Fibroblast of skin of right biceps (primary cell): ENCODE measurements at regions not wholly inside any gene's neighbourhood (a gene's known extent, or its start where the extent isn't known, plus 50 kb on each side); places are given as distances from the start of the nearest gene placed in this dataset.
A peak's percentile ranks its signal among the peaks of the same experiment; 100 is the strongest.

Experiments used
- DNase-seq: peaks from one replicate; pipeline ENCODE4 v3.0.0-alpha.2; 2013

DNA sequence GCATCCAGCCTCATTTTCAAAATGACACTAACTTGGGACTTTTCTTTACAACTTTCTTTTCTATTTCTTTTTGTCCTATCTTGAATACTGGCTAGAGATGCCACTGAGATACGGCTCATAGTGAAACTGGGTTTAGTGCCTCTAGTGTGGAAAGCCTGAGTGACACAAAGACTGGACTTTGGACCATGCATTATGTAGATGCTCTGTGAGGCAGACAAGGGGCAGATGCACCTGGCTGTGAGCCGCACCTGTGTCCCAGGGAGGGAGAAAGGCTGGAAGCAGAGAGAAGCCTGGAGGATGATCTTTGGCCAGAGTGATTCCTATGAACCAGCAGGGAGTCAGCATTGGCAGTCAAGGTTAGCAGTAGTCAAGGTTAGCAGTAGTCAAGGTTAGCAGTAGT lies 852.3 kb upstream of the TMEM132C start:
- no peak for DNase-seq

DNA sequence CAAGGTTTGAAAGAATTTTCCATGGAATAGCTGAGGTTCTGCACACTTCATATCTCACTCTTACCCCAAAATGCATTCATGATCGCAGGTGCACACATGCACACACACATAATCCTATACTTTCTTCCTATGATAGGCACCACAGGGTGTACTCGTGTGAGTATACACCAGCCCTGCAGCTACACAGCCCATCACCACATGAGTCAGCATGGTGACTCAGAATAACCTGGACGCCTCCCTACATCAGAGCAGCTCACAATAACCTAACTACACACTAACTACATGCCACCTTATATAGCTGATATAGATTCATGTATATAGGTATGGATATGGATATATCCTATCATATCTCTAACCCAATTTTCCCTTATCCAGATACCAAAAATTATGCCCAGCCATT lies 850.2 kb upstream of the TMEM132C start:
- DNase-seq: peak; percentile 24

DNA sequence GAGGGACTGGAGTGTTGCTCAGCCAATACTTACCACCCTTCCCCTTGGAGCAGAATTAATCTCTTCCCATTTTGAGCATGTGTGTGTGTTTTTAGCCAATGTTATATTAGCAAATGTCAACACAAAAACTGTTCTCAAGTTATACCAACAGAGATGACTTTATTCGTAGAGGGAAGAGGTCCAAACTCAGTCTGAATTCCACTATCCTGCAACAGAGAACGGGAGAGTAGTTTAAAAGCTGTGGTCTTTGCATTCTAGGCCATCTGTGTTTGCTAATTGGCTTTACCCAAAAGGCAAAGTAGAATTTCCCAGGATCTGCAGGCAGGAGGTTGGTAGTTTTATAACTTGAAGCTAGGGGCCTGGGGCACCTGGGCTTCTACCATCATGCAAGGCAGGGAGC lies 847.9 kb upstream of the TMEM132C start:
- no peak for DNase-seq

DNA sequence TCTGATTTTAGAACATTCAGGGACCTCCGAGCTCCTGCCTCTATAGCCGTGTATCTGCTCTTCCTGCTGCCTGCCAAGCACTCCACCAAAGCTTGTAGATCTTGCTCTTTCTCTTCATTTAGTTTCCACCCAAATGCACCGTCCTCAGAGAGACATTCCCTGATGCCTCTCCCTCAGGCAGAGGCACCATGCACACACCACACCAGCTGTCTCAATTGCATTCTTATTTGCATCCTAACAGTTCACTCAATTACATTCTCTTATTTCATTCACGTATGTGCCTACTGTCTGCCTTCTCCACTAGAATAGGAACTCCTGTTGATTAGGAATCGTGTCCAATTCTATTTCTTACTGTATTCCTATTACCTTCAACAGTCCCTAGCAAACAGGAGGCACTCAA lies 845.4 kb upstream of the TMEM132C start:
- no peak for DNase-seq

DNA sequence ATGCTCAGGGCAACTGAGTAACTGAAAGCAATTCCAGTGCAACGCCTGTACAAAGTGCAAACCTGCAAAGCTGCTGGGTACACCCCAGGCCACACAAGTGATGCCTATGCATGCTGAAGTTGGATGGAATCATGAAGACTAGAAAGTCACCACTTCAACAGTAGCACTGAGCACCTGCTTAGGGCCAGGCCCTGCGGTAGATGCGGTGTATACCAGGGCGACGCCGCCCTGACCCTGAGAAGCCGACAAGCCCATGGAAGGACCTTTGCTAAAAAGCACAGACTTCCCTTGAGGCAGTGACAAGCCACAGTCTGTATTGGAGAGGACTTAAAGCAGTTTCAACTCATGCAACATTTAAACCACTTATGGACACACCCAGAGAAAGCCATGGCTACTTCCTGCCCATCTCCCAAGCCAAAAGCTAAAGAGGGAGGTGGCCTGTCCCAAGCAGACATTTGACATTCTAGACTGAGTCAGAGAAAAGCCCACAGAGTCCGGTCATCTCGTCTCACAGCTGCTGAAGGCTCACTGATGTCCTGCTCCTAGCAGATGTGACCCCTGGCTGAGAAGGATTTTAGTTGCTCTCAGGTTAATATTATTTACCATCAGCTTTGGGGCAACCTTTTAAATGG lies 843.9 kb upstream of the TMEM132C start:
- no peak for DNase-seq

DNA sequence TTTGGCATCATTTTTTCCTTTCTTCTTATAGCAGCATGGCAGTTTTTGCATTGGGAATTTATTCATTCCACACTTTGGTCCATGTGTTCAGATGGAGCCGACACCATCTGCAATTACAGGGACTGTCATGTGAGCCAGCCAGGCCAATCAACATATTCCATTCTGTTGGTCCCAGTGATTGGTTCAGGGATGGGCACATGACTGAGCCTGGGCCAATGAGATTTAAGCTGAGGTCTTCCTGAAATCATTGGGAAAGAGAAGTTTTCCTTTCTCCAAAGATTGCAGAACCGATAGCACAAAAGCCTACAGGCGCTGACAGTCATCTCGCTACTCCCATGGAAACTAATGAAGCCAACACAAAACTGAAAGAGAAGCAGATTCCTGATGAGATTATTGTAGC lies 841.5 kb upstream of the TMEM132C start:
- DNase-seq: no peak

DNA sequence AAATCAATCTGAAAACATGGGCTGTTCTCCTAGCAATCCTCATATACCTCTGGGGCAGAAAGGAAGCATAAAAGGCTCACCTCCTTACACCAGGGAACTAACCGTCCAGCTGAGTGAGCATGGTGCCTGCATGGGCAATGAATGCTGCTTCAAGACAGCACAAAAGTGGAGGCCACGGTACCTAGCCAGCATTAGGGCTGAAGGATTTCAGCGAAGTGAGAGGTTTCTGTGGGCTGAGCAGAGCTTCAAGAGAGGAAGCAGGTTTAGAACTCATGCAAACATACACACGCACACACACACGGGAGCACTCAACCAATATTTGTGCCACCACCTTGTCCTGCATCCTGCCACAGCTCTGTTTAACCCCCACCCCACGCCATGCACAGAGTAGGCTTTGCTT lies 838.5 kb upstream of the TMEM132C start:
- no peak for DNase-seq

DNA sequence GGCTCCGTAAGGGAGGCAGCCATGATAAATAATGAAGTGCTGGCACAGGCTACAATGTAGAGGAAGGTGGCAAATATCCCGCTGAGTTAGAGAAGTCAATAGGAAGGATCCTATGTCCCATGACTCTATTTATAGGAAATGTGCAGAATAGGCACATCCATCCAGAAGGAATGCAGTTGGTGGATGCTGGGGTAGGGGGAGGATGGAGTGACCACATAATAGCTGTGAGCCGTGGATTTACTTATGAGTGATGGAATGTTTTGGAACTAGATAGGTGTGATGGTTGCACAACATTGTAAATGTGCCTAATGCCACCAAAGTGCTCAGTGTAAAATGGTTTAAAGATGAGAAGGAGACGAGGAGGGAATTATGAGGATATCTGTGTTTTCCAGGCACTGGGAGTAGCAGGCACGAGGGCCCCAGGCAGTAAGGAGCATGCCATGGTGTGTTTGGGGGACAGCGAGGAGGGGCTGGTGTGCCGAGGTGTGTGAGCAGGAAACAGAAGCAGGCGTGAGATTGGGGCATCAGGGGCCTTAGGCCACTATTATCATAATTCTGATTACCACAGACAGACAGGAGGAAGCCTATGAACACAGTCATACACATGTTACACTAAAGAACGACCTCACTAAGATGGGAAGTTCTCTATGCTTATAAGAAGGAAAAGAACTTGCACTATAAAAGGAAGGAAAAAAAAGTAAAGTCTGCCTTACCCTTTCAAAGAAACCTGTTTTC lies 837.3 kb upstream of the TMEM132C start:
- DNase-seq: peak; percentile 63

DNA sequence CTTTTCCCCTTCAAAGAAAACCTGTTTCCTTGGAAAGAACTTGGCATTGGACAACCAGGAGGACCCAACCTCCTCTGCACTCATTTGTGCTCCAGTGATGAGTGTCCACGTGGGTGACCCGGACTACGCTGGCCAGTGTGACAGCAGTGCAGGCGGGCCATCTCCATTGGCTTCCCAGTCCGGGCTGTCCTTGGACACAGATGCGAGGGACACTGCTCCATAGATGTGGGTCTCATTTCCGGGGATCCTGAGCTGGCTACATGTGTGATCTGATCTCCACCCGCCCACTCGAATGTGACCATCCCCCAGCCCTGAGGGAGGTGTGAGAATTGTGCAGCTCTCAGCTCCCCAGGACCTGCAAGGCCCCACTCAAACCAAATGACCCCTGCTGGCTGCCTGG lies 836.6 kb upstream of the TMEM132C start:
- no peak for DNase-seq

DNA sequence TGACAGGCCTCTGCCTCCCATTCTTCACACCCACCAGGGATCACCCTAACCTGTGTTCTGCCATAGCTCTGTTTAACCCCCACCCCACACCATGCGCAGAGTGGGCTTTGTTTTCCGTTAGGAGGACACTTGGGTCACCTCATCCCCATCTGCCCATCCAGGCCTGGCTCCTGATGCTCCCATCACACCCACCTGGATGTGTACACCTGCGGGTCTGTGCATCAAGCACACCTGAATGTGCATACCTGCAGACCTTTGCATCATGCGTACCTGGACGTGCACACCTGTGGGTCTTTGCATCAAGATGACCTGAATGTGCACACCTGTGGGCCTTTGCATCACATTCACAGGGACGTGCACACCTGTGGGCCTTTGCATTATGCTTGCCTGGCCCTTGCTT lies 835.8 kb upstream of the TMEM132C start:
- no peak for DNase-seq

DNA sequence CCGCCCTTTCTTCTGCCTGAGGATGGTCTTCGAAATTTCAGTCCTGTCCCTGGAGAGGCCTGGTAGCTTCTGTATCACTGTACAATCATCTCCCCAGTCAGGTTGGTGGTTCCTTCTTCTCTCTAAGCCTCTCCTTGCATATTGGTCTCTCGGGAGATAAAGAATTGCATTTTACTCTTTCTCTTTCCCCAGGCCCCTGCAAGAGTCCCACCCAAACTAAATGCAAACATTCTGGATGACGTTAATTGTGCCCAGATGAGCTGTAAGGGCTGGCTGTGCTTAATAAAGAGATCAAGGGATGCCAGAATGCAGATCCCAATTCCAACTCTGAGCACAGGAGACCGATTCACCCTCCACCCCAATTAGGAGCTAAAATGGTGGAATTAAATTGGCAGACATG lies 835.4 kb upstream of the TMEM132C start:
- no peak for DNase-seq

DNA sequence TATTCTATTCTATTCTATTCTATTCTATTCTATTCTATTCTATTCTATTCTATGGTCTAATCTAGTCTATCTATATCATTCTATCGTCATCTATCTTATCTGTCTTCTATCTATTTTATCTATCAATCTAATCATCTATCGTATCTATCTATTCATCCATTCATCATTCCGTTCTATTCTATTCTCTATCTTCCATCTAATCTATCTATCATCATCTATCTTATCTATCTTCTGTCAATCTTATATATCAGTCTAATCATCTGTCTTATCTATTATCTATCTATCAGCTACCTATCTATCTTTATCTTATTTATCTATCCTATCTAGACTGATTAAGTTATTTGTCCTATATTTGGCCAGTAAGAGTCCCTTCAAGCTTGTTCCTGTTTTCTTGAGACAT lies 831.5 kb upstream of the TMEM132C start:
- DNase-seq: no peak

DNA sequence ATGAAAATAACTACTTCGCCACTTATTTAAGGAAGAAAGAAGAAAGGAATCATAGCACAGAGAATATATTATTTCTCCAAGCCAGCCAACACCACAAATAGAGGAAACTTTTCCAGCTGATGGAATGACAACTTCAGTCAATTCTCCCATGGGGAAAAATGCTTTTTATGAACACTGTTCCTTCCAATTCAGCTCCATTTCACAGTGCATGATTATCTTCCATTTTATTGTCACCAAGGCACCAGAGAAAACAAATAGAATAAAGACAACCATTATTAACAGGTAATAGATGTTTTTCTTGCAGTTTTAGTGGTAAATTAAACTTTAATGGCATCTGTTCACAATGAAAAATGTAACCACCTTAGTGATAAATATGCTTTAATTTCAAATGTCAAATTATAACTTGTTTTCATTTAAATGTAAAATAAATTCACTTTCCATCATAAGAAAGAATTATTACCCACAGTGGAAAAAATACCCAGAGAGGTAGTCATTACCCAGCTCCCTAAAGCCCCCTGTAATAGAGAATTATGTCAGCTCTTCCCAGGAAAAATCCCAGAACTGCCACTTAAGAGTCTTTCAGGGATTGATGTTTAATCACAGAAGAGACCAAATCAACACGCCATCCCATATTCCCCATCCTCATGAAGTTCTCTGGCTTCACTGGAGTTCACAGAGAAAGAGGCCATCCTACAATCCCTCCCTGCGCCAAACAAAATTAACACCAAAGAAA lies 828.3 kb upstream of the TMEM132C start:
- no peak for DNase-seq

DNA sequence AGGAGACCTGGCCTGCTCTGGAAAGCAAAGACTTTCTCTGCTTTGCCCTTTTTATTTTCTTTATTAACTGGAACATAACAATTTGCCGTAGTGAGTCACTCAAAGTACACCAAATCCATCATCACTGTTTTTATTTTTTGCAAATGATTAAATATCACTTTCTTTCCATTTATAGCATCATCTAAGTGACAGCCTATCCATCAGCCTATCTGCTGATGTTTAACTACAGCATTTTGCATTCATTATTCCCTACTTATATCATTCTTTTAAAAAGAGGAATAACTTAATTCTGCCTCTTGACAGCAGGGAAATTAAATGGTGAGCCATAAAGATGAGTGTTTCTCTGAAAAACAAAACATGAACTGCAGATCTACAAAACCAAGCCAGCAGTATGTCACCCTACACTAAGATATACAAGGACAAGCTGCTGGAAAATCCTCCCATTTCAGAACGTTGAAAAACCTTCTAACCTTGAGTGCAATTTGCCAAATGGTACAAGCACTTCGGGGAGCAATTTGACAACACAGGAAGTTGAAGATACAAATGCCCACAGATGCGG lies 821.3 kb upstream of the TMEM132C start:
- DNase-seq: peak; percentile 62

DNA sequence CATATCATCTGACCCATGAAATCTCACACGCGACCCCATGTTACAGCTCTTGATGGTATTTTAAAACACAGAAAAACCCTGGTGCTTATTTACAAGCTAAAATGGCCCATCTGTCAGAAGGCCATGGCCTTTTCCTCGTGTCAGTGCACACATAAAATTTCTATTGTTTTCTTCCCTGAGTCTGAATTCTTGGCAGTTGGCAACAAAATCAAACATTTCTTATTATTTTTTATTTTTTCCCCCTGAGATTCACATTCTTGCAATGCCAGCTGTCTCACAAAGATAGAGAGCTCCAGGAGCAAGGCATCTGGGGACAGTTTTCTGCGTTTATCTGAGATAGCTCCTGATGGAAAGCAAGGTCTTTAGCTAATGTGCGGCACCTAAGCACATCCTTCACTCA lies 818.1 kb upstream of the TMEM132C start:
- no peak for DNase-seq

DNA sequence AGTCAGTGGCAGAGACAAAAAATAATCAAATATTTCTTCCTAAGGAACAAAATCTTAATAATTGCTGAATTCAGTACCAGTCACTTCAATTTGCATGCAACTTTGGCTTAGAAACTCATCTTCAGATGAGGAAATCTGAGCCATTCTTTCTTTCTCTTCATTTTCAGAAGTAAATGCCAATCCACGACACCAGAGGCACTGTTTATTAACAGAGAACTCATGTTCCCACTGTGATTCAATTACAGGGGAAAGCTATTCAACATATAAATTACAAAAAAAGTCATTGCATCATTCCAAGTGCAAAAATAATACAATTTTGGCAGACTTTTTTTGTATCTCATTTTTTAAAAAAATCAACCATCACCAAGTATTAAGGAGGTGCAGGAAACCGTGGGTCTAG lies 816.1 kb upstream of the TMEM132C start:
- no peak for DNase-seq

DNA sequence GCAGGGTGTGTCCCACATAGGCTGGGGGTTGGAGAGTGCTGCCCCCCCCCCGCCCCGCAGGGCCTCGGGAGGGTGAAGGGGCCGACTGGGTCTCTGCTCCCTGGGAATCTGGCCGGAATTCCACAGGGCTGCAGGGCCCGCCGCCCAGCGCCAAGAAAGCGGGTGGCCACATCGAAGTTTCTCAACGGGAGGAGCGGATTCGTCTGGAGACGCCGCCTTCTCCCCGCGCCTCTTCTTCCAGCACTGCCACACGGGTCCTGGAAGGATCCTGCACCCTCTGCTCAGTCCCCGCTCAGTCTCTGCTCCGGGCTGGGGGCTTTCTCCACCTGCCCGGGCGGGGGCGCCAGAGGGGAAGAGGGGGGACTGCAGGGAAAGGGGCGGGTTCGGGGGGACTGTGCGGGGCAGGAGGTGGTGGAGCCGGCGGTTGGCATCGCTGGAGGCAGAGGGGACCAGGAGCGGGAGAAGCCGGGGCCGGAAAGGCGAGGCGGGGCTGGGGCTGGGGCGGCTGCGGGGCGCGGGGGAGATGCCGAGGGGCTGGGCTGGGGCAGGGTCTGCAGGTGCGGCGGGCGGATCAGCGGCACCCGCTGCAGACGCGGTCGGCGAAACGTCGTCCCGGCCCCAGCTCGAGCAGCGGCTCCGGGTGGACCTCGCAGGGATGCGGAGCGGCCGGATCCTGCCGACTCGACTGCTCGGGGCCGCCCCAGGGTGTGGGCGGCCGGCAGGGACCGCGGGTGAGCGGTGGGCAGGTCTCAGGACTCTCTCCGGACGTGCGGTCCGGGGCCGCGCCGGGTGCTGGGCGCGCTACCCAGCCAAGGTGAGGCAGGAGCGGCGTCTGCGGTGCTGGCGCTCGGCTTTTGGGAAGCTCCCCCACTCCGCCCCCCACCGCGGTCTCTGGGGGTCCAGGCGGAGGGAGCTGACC lies 811.4 kb upstream of the TMEM132C start:
- DNase-seq: peak; percentile 12

DNA sequence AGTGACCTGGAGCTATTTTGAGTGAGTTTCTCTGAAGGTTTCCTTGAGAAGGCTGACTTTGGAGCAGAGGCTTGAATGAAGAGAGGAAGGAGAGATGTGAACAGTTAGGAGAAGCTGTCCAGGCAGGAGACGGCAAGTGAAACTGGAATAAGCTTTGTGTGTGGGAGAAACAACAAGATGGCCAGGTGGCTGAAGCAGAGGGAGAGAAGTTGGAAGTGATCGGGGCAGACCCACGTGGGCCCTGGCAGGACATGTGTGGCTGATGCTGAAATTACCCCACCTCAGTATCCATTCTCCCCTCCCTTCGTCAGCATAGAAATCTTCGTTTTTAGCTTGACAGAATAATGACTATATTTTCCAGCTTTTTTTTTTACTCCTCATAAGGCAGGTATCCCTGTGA lies 809.2 kb upstream of the TMEM132C start:
- no peak for DNase-seq

DNA sequence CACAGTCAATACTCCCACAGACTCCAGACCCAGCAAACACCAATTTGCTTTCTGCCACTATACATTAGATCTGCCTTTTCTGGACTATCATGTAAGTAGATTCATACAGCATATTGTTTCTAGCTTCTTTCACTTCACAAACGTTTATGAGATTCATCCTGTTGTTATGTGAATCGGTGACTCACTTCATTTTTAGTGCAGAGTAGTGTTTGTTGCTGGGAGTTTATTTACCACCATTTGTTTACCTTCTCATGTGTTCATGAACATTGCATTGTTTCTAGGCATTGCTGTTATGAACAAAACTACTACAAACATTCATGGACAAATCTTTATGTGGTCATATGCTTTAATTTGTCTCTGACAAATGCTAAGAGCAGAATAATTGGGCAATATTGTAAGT lies 807.8 kb upstream of the TMEM132C start:
- no peak for DNase-seq

DNA sequence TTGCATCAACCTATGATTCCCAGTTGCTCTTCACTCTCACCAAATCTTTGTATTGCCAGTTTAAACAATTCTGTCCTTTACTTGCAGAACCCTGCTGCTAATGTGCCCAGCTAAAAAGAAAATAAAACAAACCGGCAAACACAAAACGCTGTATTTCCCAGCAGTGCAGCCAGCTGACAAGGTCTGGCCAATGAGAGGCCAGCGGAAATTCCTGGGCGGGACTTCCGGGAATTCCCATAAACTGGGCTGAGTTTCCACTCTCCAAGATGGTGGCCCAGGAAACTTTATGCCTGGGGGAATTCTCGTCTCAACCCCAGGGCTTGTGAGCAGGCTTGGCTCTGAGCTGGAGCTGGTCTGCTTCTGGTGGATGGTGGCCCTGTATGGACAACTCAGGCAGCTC lies 807.3 kb upstream of the TMEM132C start:
- no peak for DNase-seq

DNA sequence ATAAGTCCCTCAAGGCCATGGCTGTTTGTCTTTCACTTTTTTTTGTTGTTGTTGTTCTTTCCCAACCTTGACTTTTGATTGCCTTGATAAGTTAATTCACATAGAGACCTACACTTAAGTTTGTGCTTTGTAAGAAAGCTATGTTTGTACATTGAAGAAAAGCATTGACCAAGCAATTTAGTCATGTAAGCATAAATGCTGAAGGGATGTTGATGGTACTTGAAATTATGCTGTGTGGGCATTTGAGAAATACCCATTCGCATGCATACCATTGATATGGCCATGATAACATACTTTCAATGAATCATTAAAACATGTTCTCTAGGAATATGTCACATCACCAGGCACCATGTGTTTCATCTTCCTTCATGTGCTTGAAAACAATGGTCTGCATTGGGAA lies 803.7 kb upstream of the TMEM132C start:
- DNase-seq: no peak

DNA sequence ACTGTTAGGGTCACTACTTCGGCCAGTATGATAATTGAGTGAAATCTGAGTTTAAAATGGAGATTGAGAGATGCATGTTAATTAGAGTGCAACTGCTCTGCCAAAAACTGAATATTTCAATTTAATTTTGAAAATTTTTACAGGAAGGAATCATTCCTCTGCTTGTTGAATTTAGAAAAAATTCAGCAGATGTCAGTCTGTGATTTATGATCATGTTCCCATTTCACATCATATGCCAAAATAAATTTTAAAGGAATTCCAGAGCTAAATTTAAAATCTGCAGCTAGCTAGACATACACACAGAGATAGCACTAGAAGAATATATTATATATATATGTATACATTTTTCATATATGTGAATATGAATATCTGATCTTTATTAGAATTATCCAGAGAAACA lies 797.6 kb upstream of the TMEM132C start:
- no peak for DNase-seq

DNA sequence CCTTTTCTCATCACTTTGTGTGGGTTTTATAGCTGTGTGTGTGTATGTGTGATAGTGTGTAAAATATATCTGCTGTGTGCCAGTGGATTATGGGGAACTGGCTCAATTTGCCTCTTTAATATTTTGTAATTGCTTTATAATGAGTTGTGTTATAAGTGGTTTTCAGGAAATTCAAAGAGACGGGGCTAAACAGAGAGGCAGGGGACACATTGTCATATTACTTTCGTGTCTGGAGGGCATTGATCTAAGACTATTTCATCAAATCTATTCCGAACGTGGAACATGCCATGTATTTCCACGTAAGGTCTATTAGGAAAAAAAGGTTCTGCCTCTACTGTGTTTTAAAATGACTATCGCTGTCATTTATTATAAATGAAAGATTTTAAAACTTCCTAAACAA lies 793.2 kb upstream of the TMEM132C start:
- no peak for DNase-seq
